ENCODE measurements at regions not wholly inside any gene's neighbourhood (a gene's known extent, or its start where the extent isn't known, plus 50 kb on each side); places are given as distances from the start of the nearest gene placed in this dataset.

DNA sequence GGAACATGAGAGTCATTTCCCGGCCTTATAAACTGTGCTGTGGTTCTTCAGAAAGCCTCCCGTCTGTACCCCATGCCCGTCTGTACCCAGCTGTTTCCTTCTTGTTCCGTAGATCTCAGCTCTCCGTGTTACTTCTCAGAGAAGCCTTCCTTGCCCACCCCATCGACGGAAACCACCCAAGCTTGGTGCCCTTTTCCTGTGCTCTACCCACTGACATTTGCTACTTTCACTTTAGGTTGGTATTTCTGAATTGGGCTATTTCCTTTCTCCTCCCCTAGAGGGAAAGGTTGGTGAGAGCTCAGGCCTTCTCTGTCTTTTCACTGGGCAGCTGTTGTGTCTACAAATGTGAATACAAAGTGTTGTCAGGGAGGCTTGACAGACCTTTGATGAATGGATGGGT, 764.5 kb upstream of the ADAMTS16 start:
- DNase-seq (ENCODE audit: low read depth) = no peak

DNA sequence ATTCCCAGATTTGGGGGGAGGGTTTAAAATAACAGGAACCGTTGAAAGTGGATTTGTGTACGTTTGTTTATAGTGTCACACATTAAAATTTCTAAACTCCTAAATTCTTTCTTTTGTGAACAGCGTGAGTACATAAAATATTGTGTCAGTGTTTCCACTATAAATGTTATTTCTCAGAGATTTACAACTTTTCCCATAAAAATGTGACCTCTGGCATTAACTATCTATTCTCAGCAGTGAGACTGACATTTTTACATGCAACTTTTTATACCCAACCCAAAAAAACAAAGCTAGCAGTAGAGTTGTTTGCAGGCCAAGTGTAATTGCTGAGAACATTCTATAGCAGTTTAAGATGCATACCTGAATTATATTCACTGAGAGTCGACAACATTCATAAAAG, 757.0 kb upstream of the ADAMTS16 start:
- no peak for DNase-seq (ENCODE audit: low read depth)

DNA sequence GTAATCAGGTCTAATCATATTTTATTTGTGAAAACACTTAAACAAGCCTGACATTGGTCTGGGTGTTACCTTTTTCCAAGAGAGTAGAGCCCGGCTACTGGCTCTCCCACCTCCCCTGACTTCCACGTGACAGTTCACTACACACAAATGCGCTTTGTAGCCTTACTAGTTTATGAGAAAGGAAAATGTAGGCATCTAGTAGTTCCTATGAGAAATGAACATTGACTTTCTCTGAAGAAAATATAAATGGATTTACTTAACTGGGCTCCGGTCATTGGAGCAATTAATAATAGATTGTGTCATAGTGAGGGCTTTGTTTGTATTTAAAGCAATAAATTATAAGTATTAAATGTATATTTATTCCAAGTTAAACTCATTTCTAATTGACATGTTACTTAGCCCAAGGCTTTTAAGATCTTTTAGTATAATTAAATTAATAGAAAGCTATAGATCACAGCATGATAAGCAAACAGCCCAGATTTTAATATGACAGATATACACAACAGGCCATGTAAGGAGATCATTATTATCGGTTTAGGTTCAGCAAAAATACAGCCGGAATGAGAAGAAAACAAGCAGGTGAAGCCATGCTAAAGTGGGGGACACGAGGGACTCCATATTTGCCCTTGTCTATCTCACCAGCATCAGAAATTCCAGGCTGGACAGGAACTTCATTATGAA, 756.5 kb upstream of the ADAMTS16 start:
- DNase-seq (ENCODE audit: low read depth) = no peak

DNA sequence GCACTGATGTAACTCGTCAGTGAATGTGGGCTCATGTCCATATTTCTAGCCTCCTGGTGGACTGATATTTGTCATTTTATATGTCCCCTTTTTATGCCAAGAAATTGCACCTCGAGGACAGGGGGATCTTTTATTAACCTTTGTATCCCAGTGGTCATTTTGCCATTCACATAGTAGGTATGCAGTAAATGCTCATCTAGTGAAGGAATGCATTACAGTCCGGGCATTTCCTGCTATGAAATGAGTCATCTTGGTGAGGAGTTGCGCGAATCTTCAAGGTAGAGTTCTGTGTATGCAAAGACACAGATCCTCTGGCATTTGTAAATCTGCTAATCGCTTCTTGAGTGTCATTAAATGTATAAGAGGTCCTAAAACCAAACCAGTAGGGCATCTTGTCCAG, 755.5 kb upstream of the ADAMTS16 start:
- DNase-seq (ENCODE audit: low read depth) = no peak

DNA sequence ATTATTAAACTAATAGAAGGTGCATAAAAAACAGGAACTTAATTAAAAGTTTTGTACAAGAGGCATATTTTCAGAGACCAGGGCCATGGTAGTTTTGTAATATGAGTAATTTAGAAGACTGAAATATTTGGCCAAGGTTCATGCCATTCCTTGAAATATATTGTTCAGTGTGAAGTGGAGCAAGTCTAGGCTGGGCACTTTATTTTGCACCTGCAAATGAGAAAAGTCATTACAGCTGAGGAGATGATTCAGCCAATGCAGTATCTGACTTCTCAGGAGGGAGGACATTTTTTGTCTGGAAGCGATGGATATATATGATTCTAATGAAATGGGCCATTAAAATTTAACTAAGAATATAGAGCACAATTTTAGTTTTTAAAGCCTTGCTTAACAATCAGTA, 754.0 kb upstream of the ADAMTS16 start:
- no peak for DNase-seq (ENCODE audit: low read depth)

DNA sequence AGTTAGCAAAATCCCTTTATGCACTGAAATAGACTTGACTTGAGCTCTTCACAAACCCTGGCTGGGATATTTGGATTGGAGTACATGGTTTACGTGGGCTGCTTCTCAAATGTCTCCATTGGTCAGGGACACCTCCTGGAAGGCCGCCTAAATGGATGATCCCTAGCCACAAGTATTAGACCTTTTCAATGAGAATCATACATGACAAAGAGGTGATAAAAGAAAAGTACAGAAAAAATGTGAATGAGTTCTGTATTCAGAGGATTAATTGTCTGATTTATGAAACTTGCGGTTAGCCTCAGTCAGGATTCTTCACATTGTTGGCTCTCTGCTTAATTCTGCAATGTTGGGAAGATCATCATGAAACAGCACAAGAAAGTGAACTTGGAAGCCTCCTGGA, 752.8 kb upstream of the ADAMTS16 start:
- no peak for DNase-seq (ENCODE audit: low read depth)

DNA sequence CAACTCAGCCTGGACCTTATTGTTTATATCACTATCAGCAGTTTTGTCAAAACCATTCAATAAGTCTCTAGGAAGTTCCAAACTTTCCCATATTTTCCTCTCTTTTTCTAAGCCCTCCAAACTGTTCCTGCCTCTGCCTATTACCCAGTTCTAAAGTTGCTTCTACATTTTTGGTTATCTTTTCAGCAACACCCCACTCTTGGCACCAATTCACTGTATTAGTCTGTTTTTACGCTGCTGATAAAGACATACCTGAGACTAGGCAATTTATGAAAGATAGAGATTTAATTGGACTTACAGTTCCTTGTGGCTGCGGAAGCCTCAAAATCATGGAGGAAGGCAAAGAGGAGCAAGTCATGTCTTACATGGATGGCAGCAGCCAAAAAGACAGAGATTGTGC, 744.4 kb upstream of the ADAMTS16 start:
- no peak for DNase-seq (ENCODE audit: low read depth)

DNA sequence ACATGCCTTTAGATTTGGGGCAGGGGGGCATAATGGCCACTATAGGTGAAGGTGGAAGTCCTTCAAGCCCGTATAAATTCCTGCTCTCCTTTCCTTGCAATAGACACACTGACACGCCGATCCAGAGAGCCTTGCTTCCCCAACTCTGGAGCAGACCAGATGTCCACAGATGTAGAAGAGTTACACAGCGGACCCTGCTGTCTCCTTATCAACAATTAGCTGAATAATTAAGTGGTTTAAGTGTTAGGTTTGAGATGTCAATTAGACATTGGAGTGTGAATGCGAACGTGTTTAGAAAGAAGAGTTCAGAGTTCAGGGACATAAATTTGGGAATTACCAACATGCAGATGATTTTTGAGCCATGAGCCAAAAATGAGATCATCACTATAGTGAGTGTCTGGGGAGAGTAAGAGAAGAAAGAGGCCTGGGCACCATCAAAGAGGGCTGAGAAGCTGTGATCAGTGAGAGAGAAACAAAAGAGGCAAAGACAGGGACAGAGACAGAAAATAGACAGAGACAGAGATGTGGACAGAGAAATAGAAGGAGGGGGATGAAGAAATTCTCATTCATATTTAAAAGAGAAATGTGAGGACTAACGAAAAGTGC, 734.4 kb upstream of the ADAMTS16 start:
- DNase-seq (ENCODE audit: low read depth) = no peak

DNA sequence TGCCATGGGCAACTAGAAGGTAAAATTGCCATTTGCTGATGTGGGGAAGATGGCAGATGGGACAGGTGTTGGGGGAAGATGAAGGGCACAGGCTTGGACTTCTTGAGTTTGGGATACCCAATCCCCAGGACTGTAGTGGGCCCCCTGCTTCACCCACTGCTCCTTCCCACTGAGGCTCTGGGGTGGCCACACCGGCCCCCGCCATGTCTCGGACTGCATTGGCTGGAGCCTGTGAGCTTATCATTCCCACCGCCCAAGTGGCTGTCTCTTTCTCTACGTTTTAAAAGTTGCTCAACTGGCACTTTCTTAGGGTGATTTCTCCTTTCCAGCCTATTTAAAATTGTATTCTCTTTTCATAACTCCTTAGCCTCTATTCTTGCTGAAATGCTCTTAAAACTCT, 730.0 kb upstream of the ADAMTS16 start:
- no peak for DNase-seq (ENCODE audit: low read depth)

DNA sequence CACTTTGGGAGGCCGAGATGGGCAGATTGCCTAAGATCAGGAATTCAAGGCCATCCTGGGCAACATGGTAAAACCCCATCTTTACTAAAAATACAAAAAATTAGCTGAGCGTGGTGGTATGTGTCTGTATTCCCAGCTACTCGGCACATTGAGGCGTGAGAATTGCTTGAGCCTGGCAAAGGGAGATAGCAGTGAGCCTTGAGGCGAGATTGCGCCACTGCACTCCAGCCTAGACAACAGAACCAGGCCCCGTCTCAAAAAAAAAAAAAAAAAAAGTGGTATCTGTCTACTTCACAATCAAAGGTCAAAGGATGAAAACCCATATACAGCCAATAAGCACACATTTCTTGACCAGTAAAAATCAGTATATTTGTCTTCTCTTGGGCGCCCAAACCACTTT, 728.5 kb upstream of the ADAMTS16 start:
- no peak for DNase-seq (ENCODE audit: low read depth)

DNA sequence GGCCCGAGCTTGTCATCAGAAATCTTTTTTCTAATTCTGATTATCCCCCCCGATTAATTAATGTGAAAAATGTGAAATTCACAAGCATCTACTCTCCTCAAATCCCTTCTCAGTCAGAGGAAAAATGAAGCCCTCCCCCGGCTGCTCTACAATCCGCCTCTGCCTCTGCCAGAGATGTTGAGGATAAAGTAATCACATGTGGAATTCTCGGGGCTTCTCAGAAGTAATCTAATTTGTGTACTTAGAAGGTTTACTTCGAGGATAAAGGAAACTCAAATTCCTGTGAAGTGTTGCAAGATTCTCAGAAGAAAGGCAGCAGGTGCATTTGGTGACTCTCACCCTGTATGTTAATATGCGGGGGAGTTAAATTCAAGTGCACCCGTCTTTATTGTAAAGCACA, 726.1 kb upstream of the ADAMTS16 start:
- DNase-seq (ENCODE audit: low read depth) = no peak

DNA sequence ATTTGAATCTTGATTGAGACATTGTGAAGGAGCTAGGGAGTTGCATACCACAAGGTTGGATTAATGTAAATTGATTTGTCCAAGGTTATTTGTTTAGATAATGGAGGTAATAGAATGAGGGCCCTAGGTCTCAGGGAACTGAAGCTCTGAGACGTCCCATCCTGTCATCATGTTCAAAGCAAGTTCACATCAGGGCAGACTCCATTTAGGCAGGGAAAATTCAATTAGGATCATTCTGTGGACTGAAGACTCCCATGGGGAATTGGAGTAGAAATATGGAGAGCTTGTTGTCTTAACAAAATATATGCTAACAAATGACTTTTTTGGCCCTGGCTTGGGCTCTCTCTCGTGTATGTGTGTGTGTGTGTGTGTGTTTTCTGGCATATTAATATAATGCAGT, 722.0 kb upstream of the ADAMTS16 start:
- no peak for DNase-seq (ENCODE audit: low read depth)

DNA sequence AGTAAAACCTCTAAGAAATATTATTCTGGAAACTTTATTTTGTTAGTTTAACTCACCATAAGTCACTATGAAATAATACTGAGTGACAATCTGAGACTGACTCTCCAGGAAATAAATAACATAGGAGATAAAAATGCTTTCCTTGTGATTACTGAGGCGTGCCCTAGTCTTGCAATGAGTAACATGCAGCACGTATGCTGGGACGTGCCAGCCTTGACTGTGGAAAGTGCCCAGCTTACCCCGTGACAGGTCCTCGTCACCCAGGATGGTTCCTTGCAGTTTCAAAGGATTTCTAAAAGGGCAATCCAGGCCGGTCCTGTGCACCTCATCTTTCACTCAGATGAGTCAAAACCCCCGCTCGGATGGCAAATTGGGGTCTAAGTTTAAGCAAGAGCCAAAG, 720.8 kb upstream of the ADAMTS16 start:
- no peak for DNase-seq (ENCODE audit: low read depth)

DNA sequence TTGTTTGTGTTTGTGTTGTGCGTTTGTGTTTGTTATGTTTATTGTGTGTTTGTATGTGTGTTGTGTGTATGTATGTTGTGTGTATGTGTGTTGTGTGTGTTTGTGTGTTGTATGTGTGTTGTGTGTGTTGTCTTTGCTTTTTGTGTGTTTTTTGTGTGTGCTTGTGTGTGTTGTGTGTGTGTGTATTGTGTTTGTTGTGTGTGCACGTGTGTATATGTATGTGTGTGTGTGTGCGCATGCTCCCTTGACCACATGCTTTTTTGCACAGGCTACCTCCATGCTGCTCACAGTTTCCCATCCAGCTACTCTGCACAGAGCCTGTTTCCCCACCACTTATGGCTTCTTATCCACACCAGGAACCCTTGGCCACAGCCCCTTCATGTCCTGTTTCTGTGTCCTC, 720.0 kb upstream of the ADAMTS16 start:
- DNase-seq (ENCODE audit: low read depth) = no peak

DNA sequence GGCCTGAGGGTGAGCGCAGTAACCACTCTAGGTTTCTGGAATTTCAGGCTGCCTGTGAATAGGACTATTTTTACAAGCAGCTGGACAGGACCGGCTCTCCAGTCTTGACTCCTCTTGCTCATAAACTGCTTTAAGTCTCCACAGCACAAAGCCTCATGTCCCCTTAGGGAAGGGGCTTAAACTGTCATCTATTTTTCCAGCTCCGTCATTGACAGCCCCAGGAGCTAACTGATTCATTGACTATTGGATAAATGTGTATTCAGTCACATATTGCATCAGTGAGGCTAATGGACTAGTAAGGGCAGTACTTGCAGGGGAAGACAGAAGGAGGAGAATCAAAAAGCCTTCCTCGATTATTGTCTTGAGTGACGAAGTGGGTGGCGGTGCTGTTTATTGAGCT, 719.4 kb upstream of the ADAMTS16 start:
- DNase-seq (ENCODE audit: low read depth) = no peak

DNA sequence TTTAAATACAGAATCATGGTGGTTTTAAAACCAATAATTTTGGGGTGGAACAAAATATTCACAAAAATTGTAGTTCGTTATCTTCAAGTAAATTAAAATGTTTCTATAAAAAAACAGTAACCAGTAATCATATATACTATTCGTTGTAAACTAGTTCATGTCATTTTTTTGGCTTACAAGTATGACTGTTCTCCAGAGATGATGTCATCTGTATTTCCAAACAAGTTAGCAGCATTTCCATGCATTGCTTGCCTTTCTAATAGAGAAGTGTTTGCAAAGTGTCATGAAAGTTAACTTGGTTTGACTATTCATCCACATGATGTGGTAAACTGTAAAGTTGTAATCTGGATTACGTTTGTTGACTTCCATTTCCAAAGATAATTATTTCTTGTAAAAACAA, 717.9 kb upstream of the ADAMTS16 start:
- no peak for DNase-seq (ENCODE audit: low read depth)

DNA sequence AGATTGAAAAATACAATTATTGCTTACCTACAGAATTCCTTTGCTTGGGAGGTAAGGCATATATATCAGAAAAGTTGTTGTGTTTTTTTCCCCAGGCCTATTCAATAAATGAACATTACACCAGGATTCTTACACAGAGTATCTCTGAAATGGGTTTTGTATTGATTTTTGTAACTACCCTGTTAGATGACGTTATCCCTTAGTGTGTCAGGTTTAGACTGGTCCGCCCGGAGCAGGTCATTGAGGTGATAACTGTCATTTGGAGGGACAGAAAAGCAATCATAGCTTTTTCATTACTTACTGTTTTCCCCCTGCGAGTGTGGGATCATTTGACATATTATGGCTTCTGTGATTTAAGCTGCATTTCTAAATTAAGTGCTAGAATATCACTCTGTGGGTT, 715.2 kb upstream of the ADAMTS16 start:
- DNase-seq (ENCODE audit: low read depth) = no peak

DNA sequence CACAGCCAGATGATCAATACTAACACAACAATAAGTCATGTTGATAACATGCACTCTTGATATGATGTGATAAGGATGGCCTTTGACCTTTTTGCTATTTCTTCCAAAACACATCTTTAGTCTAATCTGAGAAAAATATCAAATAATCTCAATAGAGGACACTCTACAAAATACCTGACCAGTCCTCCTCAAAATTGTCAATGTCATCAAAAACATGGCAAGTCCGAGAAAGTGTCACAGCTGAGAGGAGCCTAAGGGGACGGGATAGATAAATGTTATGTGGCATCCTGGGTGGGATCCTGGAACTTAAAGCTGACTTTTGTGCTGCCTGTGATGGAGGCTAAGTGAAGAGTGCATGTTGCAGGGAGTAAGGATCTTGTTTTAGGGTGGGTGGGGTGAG, 699.6 kb upstream of the ADAMTS16 start:
- DNase-seq (ENCODE audit: low read depth) = no peak

DNA sequence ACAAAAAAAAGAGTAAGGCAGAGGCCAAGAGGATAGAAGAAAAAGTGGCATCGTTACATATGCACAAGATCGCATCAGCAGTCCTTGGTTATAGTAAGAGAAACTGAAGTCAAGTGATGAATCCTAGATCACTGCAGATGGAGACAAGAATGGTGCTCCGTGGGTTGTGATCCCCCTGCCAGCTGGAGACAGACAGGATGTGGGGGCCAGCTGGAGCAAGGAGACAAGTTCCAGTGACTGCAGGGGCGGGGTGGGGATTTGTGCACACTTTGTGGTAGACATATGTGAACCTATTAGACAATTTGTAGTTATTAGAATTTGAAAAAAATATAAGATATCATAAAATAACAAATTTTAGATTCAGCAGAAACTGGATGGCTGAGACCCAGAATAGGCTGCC, 697.9 kb upstream of the ADAMTS16 start:
- DNase-seq (ENCODE audit: low read depth) = no peak

DNA sequence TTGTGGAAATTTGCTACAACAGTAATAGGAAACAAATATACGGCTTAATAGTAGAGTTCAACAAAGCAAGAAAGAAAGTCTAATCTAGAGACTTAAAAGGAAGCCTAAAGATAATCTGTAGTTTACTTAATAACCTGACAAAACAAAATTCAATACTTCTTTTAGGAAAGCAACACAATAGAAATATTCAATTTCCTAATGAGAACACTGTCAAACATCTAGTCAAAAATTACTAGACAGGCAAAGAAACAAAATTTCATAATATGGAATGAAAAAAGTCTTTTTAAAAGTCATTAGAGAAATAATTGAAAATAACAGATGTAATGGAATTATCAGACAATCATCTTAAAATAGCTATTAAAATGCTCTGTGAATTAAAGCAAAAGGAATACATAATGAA, 692.5 kb upstream of the ADAMTS16 start:
- no peak for DNase-seq (ENCODE audit: low read depth)

DNA sequence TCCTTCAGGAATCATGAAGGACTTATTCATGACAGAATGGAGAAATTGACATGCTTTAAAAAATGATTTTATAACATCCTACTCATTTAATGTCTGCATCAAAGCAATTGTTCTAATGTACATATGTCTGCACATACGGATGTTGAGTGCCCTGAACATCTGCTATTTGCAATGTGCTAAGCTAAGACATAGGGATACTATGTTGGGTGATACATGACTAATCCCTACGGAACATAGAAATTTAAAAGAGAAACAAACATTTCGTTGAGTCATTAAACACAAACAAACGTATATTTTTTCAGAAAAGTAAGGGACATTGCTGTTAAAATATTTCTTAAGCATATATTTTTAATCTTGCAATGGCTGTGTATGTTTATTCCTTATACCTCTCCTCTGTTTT, 686.5 kb upstream of the ADAMTS16 start:
- no peak for DNase-seq (ENCODE audit: low read depth)

DNA sequence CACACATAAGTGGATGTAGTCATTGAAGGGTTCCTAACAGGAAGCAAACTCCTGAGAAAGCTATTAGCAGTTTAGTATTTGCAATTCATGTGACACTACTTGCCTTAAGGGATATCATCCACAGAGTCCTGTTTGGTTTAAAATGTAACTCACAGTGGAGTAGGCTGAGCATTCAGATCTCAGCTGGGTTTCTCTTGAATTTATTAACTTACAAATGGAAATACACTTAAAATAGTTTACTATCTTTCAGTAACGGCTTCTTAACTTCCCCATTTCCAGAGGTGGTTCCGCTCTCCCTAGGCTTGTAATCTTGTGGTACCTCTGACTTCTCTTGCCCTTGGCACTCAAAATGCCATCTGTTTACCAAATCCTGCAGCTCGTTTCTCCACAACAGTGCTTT, 660.7 kb upstream of the ADAMTS16 start:
- DNase-seq (ENCODE audit: low read depth) = no peak

DNA sequence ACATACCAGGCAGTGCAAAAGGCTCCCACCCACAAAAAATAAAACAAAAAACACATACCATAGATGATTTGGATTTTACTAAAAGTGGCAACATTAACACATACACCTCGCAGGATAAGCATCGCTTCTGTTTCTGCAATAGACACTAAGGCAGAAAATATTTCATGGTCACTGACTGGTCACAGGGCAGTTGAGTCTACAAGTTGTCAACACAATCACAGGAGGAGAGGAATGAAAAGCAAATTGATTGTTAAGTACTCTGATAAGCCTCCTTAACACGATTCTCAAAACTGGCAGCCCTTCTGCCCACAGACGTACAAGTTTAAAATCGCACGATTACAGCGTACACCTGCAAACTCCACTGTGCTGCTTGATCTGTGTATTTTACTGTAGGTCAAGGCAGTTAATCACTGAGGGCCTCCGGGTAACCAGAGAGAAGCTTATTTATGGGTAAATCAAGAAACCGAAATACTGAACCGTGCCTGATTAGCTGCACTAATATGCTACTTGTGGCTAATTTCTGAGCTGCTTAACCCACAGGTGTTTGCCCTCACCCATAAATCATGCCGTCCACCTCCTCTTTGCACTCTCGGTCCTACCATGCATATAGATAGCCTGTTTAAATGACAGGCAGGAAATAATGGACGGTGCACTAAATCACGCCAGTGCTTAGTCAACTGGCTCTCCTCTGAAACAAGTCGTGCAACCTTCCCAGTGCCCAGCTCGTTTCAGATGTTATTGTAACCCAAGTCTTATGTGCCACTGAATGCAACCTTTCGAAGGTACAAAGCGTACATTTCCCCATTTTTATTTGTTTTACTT, 659.4 kb upstream of the ADAMTS16 start:
- DNase-seq (ENCODE audit: low read depth) = no peak

Measured in LHCN-M2 (cell line).